Nephron progenitor cell (in vitro differentiated cells): ENCODE measurements at regions not wholly inside any gene's neighbourhood (a gene's known extent, or its start where the extent isn't known, plus 50 kb on each side); places are given as distances from the start of the nearest gene placed in this dataset.
"Not testable (repeated sequence)": the region's sequence is repeated elsewhere in the genome, so short reads cannot be mapped to it uniquely, and the experiment has no call there.

Experiments used
- DNase-seq: peaks from one replicate; pipeline ENCODE4 v3.0.0; 2021
- H3K27ac Mint-ChIP-seq: 2 replicates; pipeline ENCODE4 v1.8.0; 2021; ENCODE audit warnings: mild to moderate bottlenecking, moderate library complexity, mixed read lengths
- H3K27me3 Mint-ChIP-seq: 2 replicates; pipeline ENCODE4 v1.8.0; 2021; ENCODE audit warnings: mild to moderate bottlenecking, low read depth, mixed read lengths; ENCODE audit not compliant: poor library complexity
- H3K36me3 Mint-ChIP-seq: 2 replicates; pipeline ENCODE4 v1.8.0; 2021; ENCODE audit warnings: low read depth, mixed read lengths
- H3K4me1 Mint-ChIP-seq: 2 replicates; pipeline ENCODE4 v1.8.0; 2021; ENCODE audit warnings: mixed read lengths
- H3K4me3 Mint-ChIP-seq: 2 replicates; pipeline ENCODE4 v1.8.0; 2021; ENCODE audit warnings: mild to moderate bottlenecking, moderate library complexity, mixed read lengths
- H3K9me3 Mint-ChIP-seq: 2 replicates; pipeline ENCODE4 v1.8.0; 2021; ENCODE audit warnings: mild to moderate bottlenecking, moderate library complexity, mixed read lengths

DNA sequence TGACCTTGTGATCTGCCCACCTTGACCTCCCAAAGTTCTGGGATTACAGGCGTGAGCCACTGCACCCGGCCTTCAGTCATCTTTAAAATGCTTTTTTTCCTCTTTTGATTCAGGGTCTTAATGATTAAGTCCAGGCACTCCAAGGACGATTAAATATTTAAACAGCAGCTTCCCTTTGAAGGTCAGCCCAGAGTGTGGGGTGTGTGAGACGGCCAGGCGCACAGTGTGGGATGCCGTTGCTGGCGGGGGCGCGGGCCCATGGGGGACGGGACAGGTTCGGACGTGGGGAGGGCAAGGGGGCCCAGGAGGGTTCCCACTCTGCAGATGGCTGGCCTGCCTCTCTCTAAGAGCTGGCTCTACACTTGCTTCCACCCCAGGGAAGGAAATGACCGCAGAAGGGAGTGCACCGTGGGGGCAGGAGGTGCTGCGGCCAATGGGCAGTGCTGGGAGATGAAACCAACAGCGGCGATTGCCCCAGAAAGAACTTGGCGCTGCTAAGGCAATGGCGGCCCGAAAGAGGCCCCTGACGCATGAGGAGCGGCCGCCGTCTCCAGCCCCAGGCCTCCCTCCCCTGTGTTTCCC, 4445.7 kb upstream of the TPTE start:
- not testable (repeated sequence) for H3K36me3 Mint-ChIP-seq, H3K9me3 Mint-ChIP-seq, H3K4me3 Mint-ChIP-seq, DNase-seq, H3K4me1 Mint-ChIP-seq, H3K27me3 Mint-ChIP-seq, H3K27ac Mint-ChIP-seq

DNA sequence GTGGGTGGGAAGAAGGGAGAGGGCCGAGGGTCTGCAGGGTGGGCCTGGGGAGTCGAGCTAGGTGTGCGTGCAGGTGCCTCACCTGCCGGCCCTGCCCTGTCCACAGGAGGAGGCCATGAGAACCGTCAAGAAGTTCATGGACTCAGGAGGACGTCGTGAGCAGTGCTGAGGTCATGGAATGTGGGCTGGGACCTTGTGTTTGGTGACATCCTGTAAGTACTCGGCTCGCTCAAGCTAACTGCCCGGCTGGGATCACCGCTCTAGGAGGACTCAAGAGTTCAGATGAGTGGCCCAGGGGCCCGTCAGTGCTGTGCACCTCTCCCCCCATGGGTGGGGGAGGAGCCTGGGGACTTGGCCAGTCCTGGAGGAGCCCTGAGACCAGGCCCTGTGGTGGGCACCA, 4444.0 kb upstream of the TPTE start:
- not testable (repeated sequence) for H3K27ac Mint-ChIP-seq

DNA sequence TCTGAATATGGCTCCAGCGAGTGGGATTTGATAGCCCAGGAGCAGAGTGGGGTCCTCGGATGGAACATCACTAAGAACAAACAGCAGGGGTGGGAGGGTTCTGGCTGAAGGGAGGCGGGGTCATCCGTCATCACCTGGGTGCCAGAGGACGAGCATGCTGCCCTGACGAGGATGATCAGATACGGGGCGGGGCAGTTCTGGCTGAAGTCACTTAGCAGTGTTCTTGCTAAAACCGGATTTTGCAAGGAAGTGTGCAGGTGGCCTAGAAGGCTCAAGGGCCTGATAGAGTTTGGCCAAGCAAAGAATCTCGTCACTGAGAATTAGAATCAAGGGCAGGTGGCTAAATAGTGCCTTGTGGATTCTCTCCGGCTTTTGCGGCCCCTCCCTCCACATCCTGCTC, 4442.5 kb upstream of the TPTE start:
- not testable (repeated sequence) for H3K27ac Mint-ChIP-seq, DNase-seq, H3K27me3 Mint-ChIP-seq, H3K36me3 Mint-ChIP-seq, H3K4me3 Mint-ChIP-seq, H3K9me3 Mint-ChIP-seq, H3K4me1 Mint-ChIP-seq

More for the DNA sequence above, 4444.0 kb upstream of the TPTE start:
- DNase-seq, H3K4me3 Mint-ChIP-seq, H3K9me3 Mint-ChIP-seq, H3K4me1 Mint-ChIP-seq, H3K36me3 Mint-ChIP-seq, H3K27me3 Mint-ChIP-seq: not testable (repeated sequence)

DNA sequence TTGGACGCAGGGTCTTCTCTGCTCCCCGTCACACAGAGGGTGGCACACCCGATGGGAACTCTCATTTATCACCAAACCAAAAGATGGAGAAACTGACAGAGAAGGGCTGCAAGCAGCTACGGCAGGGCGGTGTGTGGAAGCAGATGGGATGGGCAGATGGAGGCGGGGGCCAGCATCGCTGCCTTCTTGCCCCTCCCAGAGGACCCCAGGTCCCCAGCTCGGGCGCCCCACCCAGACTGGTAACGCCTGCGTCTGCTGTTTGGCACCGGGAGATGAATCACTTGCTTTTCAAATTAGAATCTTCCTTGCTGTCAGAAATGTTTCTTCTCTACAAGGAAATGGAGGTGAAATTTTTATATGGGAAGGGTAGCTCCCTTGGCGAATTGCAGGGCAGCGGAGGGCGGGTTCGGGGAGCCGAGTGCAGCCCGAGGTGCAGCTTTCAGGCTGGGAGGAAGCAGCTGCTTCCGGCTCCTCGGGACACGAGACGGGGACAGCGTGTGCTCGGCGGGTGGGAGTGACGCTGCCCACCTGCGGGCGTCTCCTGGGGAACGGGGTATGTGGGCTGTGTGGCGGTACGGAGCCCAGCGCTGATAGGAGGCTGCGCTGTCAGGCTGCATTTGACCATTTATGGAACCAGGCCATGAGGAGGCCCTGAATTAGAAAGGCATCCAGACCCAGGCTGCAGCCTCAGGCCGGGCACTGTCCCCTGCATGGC, 4440.3 kb upstream of the TPTE start:
- not testable (repeated sequence) for H3K4me1 Mint-ChIP-seq, H3K9me3 Mint-ChIP-seq, H3K27ac Mint-ChIP-seq, H3K4me3 Mint-ChIP-seq, H3K36me3 Mint-ChIP-seq, H3K27me3 Mint-ChIP-seq, DNase-seq

DNA sequence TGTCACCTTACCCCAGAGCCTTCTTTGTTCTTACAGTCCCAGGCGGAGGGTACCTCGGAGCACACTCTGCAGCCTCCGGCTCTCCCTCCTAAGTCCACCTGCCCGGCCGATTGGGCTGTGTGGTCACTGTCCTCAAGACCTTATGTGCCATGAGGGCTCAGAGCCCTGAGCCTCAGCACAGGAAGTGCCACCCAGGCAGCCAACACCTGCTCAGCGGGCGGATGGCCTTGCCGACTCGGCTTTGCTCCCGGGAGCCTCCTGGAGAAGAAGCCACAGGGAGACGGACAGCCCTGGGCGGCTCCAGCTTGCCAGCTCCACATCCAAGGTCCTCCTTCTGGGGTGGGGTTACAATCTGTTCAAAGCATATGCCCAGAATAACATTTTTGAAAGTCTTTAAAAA, 4439.2 kb upstream of the TPTE start:
- H3K27me3 Mint-ChIP-seq, H3K4me3 Mint-ChIP-seq, H3K27ac Mint-ChIP-seq, H3K9me3 Mint-ChIP-seq, H3K4me1 Mint-ChIP-seq, H3K36me3 Mint-ChIP-seq, DNase-seq: not testable (repeated sequence)

DNA sequence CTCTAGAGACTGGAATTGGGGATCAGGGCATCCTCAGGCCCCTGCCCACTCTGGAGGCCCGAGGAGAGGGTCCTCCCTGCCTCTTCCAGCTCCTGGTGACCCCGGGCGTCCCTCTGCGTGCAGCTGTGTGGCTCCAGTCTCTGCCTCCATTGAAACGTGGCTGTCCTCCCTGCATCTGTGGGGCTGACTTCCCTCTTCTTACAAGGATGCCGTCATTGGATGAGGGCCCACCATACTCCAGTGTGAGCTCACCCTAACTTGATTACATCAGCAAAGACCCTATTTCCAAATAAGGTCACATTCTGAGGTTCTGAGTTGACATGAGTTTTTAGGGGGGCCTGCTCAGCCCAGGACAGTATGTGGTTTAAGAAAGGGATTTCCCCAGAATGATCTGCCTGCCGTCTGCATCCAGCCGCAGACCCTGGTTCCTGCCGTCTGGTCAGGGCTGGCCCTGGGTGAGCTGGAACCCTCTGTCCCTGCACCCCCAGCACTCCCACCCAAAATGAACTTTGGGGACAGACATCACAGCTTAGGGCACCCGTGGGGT, 4437.7 kb upstream of the TPTE start:
- not testable (repeated sequence) for H3K36me3 Mint-ChIP-seq, H3K4me1 Mint-ChIP-seq, H3K4me3 Mint-ChIP-seq, DNase-seq, H3K27me3 Mint-ChIP-seq, H3K27ac Mint-ChIP-seq, H3K9me3 Mint-ChIP-seq

DNA sequence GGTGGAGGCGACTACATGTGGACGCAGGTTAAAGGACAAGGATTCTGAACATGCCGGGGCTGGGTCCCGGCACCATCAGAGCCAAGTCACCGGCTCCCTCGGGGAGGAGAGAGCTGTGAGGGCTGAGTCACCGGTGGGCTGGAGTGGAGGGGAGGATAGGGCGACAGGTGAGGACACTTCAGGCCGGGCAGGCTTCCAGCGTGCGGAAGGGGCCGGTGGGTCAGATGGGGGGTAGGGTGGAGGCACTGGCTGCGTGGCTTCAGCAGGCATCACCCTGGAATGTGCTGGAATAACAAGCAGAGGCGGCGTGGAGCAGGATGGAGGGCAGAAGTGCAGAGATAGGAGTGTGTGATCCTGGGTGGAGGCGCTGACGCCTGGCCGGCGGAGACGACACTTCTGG, 4435.3 kb upstream of the TPTE start:
- not testable (repeated sequence) for H3K36me3 Mint-ChIP-seq, H3K27me3 Mint-ChIP-seq, H3K9me3 Mint-ChIP-seq, H3K4me1 Mint-ChIP-seq, H3K4me3 Mint-ChIP-seq, DNase-seq, H3K27ac Mint-ChIP-seq

DNA sequence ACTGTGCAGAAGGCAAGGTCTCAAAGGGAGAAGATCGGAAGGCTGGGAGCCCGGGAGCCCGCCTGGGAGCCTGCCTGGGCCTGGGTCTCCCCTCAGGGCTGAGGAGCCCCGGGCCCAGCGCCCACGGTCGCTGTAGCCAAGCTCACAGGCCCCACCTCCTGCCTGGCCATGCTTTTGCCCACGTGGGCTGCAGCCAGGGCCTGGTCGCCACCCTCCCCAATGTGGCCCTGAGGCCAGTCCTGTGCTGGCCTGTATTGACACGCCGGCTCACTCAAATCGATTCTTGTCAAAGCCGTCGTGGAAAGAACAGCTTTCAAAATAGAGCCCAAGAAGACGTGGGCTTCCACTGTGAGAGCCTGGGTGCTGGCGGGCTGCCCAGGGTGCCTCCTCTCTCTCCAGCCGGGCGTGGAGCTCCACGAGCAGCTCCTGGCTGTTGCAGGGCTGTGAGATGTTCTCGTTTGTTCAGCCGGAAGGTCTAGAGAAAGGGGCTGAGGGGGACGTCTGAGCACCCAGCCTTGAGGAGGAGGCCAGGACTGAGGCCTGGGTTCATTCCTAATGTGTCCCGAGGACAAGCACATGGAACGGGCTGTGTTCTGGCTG, 4433.7 kb upstream of the TPTE start:
- not testable (repeated sequence) for H3K36me3 Mint-ChIP-seq, H3K4me3 Mint-ChIP-seq, H3K27me3 Mint-ChIP-seq, DNase-seq, H3K27ac Mint-ChIP-seq, H3K9me3 Mint-ChIP-seq, H3K4me1 Mint-ChIP-seq

DNA sequence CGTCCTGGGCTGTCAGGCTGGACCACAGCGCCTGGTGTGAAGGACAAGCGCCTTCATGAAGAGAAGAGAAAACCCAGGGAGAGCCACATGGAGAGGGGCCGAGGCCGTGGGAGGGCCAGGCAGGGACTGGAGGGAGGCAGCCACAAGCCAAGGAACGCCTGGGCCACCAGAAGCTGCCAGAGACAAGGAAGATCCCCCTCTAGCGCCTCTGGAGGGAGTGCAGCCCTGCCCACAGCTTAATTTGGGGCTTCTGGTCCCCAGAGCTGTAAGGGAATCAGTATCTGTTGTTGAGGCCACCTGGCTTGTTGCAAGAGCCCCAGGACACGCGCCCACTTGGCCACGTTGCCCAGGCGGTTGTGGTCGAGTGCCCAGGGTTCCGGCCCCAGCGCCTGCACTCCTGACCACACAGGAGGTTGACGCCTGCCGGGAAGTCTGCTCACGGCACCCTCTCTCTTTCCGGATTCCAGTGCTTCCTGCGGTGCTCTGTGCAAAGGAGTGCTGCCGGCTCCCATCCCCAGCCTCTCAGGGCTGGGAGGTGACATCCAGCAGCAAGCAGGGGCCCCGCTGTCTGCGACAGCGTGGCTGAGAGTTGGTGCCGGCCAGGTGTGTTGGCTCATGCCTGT, 4431.0 kb upstream of the TPTE start:
- not testable (repeated sequence) for H3K4me1 Mint-ChIP-seq, H3K9me3 Mint-ChIP-seq, H3K4me3 Mint-ChIP-seq, DNase-seq, H3K27ac Mint-ChIP-seq, H3K27me3 Mint-ChIP-seq, H3K36me3 Mint-ChIP-seq

DNA sequence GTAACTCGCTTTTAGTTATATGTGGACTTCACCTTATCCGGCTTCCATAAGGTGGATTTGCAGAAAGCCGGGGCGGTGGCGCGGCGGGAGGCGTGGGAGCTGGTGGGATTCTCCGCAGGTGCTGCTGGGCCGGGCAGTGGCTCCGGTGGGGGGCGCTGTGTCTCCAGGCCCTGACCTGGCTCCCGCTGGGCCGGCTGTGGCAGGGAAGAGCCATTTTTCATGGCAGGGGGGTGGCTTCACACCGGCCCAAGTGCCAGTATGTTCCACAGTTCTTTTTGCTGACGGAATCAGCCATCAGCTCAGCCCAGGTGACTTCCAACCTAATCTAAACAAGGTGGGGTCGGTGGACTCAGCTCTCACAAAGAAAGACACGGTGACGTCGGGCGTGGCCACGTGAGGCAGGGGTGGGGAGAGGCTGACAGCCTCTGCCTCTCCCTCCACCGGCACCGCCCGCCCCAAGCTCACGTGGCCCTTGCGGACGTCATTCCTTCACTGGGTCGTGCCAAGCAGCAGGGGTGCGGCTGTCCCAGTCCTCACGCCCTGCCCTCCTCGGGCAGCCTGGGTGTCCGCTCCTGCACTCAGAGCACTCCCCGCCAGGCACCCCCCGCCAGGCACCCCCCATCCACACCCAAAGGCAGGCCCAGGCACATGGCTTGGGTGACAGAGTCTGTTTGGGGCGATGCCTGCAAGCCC, 4429.9 kb upstream of the TPTE start:
- not testable (repeated sequence) for H3K27me3 Mint-ChIP-seq, DNase-seq, H3K4me1 Mint-ChIP-seq, H3K4me3 Mint-ChIP-seq, H3K9me3 Mint-ChIP-seq, H3K36me3 Mint-ChIP-seq, H3K27ac Mint-ChIP-seq

DNA sequence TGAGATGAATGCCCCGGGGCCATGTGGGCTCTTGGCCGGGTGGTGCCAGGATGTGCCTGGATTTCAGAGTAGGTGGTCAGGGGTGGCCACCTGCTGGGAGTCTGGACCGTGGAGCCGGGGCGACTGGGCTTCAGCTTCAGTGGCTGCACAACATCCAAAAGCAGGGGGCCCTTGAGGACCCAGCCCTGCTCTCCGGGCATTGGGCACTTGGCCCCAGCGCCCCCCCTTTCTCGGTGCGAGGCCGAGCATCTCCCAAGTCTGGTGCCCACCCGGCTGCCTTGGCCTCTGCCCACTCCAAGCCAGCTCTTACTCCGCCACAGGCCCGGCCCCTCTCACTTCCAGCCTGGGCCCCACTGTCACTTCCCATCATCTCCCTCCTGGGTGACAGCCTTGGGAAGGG, 4429.0 kb upstream of the TPTE start:
- not testable (repeated sequence) for H3K4me3 Mint-ChIP-seq, H3K9me3 Mint-ChIP-seq, H3K27me3 Mint-ChIP-seq, DNase-seq, H3K4me1 Mint-ChIP-seq, H3K36me3 Mint-ChIP-seq, H3K27ac Mint-ChIP-seq

DNA sequence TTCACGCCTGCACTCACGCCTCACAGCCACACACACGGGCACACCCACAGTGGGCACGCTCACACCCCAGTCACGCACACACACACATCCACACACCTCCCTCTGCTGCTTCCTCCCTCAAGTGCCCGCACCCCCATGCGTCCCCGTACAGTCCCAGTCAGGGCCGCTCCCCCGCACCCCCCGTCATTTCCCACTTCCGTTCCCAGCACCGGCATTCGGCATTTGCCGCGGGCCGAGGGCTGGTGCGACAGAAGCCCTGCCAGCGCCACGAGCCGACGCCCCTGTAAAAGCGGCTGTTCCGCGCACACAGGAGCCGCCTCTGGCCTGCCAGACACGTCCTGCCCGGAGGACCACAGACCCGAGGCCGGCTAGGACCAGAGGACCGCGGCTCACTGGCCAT, 4428.0 kb upstream of the TPTE start:
- not testable (repeated sequence) for H3K27ac Mint-ChIP-seq, H3K4me1 Mint-ChIP-seq, H3K36me3 Mint-ChIP-seq, H3K4me3 Mint-ChIP-seq, H3K9me3 Mint-ChIP-seq, DNase-seq, H3K27me3 Mint-ChIP-seq

DNA sequence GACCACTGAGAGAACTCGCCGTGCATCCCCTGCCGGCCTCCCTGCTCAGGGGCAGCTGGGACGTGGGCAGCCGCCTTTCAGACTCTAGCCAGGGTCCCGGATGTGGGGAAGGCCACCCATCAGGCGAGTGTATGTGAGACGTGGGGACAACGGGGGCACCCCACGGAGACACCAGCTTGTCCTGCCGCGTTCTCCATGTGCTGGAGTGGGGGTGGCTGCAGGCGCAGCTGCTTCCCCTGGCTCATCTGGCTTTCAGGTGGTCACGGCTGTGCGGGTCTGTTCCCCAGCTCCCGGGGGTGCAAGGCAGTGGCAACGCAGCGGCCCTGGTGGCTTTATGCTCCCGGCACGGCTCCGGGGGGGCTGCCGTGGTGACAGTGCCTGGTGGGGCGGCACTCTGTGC, 4427.5 kb upstream of the TPTE start:
- not testable (repeated sequence) for DNase-seq, H3K27ac Mint-ChIP-seq, H3K9me3 Mint-ChIP-seq, H3K27me3 Mint-ChIP-seq, H3K4me3 Mint-ChIP-seq, H3K4me1 Mint-ChIP-seq, H3K36me3 Mint-ChIP-seq

DNA sequence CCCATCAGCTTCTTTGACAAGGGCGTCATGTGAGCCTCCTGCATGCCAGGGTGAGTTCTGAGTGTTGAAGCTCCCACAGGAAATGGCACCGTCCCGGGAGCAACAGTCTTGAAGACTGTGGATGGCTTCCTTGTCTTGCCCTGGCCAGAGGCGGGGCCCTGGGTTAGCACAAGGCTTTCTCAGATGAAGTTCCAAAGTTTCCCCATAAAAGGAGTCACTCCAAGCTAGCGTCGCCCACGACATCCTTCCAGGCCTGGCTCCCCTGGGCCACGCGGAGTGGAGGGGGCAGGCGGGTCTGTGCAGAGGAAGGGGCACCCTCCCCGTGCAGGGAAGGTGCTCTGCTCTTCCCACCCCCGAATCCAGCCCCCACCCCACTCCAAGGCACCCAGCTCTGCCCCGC, 4426.1 kb upstream of the TPTE start:
- DNase-seq, H3K4me3 Mint-ChIP-seq, H3K27me3 Mint-ChIP-seq, H3K36me3 Mint-ChIP-seq, H3K9me3 Mint-ChIP-seq, H3K4me1 Mint-ChIP-seq, H3K27ac Mint-ChIP-seq: not testable (repeated sequence)
